Sigmoid colon (tissue), 3 donors: ENCODE measurements at regions not wholly inside any gene's neighbourhood (a gene's known extent, or its start where the extent isn't known, plus 50 kb on each side); places are given as distances from the start of the nearest gene placed in this dataset.

Source experiments
- POLR2A ChIP-seq, 2 donors: fragments of 450-650 bp; IDR thresholded peaks; one replicate each; pipeline ENCODE4 v1.6.1; 2016; ENCODE audit warnings: antibody characterized with exemption in 2 of 2, mild to moderate bottlenecking in 2 of 2, moderate library complexity in 2 of 2
- TF ChIP-seq, protein P1 (sequence below), 4 experiments: fragments of 450-650 bp in 3 of 4; fragments of 200-600 bp in 1 of 4; IDR thresholded peaks; one replicate each; pipeline ENCODE4 v1.5.1; 2016 to 2019; ENCODE audit warnings: antibody characterized with exemption in 4 of 4, mild to moderate bottlenecking in 3 of 4, moderate library complexity in 2 of 4

- no peak for TF ChIP-seq POLR2A (IDR thresholded peaks at IDR 0.05)
- TF ChIP-seq, protein P1, sequence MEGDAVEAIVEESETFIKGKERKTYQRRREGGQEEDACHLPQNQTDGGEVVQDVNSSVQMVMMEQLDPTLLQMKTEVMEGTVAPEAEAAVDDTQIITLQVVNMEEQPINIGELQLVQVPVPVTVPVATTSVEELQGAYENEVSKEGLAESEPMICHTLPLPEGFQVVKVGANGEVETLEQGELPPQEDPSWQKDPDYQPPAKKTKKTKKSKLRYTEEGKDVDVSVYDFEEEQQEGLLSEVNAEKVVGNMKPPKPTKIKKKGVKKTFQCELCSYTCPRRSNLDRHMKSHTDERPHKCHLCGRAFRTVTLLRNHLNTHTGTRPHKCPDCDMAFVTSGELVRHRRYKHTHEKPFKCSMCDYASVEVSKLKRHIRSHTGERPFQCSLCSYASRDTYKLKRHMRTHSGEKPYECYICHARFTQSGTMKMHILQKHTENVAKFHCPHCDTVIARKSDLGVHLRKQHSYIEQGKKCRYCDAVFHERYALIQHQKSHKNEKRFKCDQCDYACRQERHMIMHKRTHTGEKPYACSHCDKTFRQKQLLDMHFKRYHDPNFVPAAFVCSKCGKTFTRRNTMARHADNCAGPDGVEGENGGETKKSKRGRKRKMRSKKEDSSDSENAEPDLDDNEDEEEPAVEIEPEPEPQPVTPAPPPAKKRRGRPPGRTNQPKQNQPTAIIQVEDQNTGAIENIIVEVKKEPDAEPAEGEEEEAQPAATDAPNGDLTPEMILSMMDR (IDR thresholded peaks at IDR 0.05): no peak
Measured at GRCh38 chr5:136518174-136518573, 152.8 kb upstream of the TRPC7 start.
